ENCODE measurements at regions not wholly inside any gene's neighbourhood (a gene's known extent, or its start where the extent isn't known, plus 50 kb on each side); places are given as distances from the start of the nearest gene placed in this dataset.

GRCh38 chr7:49151146-49151545 lies 226.8 kb downstream of the CDC14C start:
- Mint-ChIP-seq H3K36me3 (no peaks in the 10 kb centered on the region), H3K9me3 (peaks cover 16% of the 10 kb centered on the region), H3K4me1 (no peaks in the 10 kb centered on the region), H3K4me3 (no peak overlapping the region), H3K27ac (no peak overlapping the region)
- DNase-seq (ENCODE audit: low spot score in 2 of 2): no peak
- ATAC-seq: no peak

- ATAC-seq (no peak), DNase-seq (ENCODE audit: low spot score in 2 of 2) (no peak)
- H3K36me3 Mint-ChIP-seq: no peaks in the 10 kb centered on the region
- no peaks in the 10 kb centered on the region for H3K4me1 Mint-ChIP-seq
- no peak overlapping the region for H3K27ac Mint-ChIP-seq
- H3K9me3 Mint-ChIP-seq: peaks cover 16% of the 10 kb centered on the region
- no peak overlapping the region for H3K4me3 Mint-ChIP-seq
Measured at GRCh38 chr7:49158321-49158720, 234.0 kb downstream of the CDC14C start.

GRCh38 chr7:49159536-49159935 lies 235.2 kb downstream of the CDC14C start:
- Mint-ChIP-seq H3K36me3 (no peaks in the 10 kb centered on the region), H3K27ac (no peak overlapping the region), H3K9me3 (peaks cover 17% of the 10 kb centered on the region), H3K4me1 (no peaks in the 10 kb centered on the region), H3K4me3 (no peak overlapping the region)
- no peak for DNase-seq (ENCODE audit: low spot score in 2 of 2)
- ATAC-seq: no peak

- no peak for ATAC-seq
- Mint-ChIP-seq H3K36me3 (no peaks in the 10 kb centered on the region), H3K9me3 (peaks cover 15% of the 10 kb centered on the region), H3K27ac (no peak overlapping the region), H3K4me1 (no peaks in the 10 kb centered on the region), H3K4me3 (no peak overlapping the region)
- DNase-seq (ENCODE audit: low spot score in 2 of 2): no peak
Measured at GRCh38 chr7:49166441-49166840, 242.1 kb downstream of the CDC14C start.

GRCh38 chr7:49172639-49173038 lies 248.3 kb downstream of the CDC14C start:
- Mint-ChIP-seq H3K27ac (no peak overlapping the region), H3K36me3 (no peaks in the 10 kb centered on the region), H3K4me1 (no peaks in the 10 kb centered on the region), H3K4me3 (no peak overlapping the region), H3K9me3 (peaks cover 12% of the 10 kb centered on the region)
- no peak for ATAC-seq
- no peak for DNase-seq (ENCODE audit: low spot score in 2 of 2)

GRCh38 chr7:49174396-49174795 lies 250.0 kb downstream of the CDC14C start:
- Mint-ChIP-seq H3K4me3 (no peak overlapping the region), H3K27ac (no peak overlapping the region), H3K9me3 (peaks cover 15% of the 10 kb centered on the region), H3K36me3 (no peaks in the 10 kb centered on the region), H3K4me1 (no peaks in the 10 kb centered on the region)
- DNase-seq (ENCODE audit: low spot score in 2 of 2) (no peak), ATAC-seq (no peak)

- no peak for DNase-seq (ENCODE audit: low spot score in 2 of 2)
- H3K4me3 Mint-ChIP-seq: no peak overlapping the region
- peaks cover 6% of the 10 kb centered on the region for H3K9me3 Mint-ChIP-seq
- no peak for ATAC-seq
- H3K27ac Mint-ChIP-seq: no peak overlapping the region
- H3K4me1 Mint-ChIP-seq: no peaks in the 10 kb centered on the region
- no peaks in the 10 kb centered on the region for H3K36me3 Mint-ChIP-seq
Measured at GRCh38 chr7:49187543-49188268, 263.4 kb downstream of the CDC14C start.

GRCh38 chr7:49228426-49229098 lies 304.2 kb downstream of the CDC14C start:
- H3K4me3 Mint-ChIP-seq: no peak overlapping the region
- ATAC-seq: no peak

GRCh38 chr7:49229246-49229645 lies 304.9 kb downstream of the CDC14C start:
- H3K27ac Mint-ChIP-seq: no peak overlapping the region
- no peaks in the 10 kb centered on the region for H3K4me1 Mint-ChIP-seq
- DNase-seq (ENCODE audit: low spot score in 2 of 2) (no peak), ATAC-seq (no peak)
- H3K9me3 Mint-ChIP-seq: peaks cover 34% of the 10 kb centered on the region
- H3K4me3 Mint-ChIP-seq: no peak overlapping the region
- H3K36me3 Mint-ChIP-seq: no peaks in the 10 kb centered on the region

More at GRCh38 chr7:49228426-49229098, 304.2 kb downstream of the CDC14C start:
- Mint-ChIP-seq H3K36me3 (no peaks in the 10 kb centered on the region), H3K4me1 (no peaks in the 10 kb centered on the region), H3K27ac (no peak overlapping the region), H3K9me3 (peaks cover 27% of the 10 kb centered on the region)
- DNase-seq (ENCODE audit: low spot score in 2 of 2): no peak

- Mint-ChIP-seq H3K9me3 (peaks cover 35% of the 10 kb centered on the region), H3K4me3 (no peak overlapping the region), H3K36me3 (no peaks in the 10 kb centered on the region), H3K4me1 (no peaks in the 10 kb centered on the region), H3K27ac (no peak overlapping the region)
- ATAC-seq: no peak
- DNase-seq (ENCODE audit: low spot score in 2 of 2): no peak
Measured at GRCh38 chr7:49243521-49243920, 319.2 kb downstream of the CDC14C start.

- Mint-ChIP-seq H3K9me3 (peaks cover 27% of the 10 kb centered on the region), H3K36me3 (no peaks in the 10 kb centered on the region), H3K4me3 (no peak overlapping the region), H3K27ac (no peak overlapping the region), H3K4me1 (no peaks in the 10 kb centered on the region)
- ATAC-seq: no peak
- no peak for DNase-seq (ENCODE audit: low spot score in 2 of 2)
Measured at GRCh38 chr7:49244543-49244942, 320.2 kb downstream of the CDC14C start.

- ATAC-seq (no peak), DNase-seq (ENCODE audit: low spot score in 2 of 2) (no peak)
- H3K9me3 Mint-ChIP-seq: peaks cover 27% of the 10 kb centered on the region
- no peak overlapping the region for H3K4me3 Mint-ChIP-seq
- no peaks in the 10 kb centered on the region for H3K36me3 Mint-ChIP-seq
- H3K4me1 Mint-ChIP-seq: no peaks in the 10 kb centered on the region
- no peak overlapping the region for H3K27ac Mint-ChIP-seq
Measured at GRCh38 chr7:49245062-49245461, 320.7 kb downstream of the CDC14C start.

- Mint-ChIP-seq H3K9me3 (peaks cover 26% of the 10 kb centered on the region), H3K4me1 (no peaks in the 10 kb centered on the region), H3K4me3 (no peak overlapping the region), H3K27ac (no peak overlapping the region), H3K36me3 (no peaks in the 10 kb centered on the region)
- DNase-seq (ENCODE audit: low spot score in 2 of 2) (no peak), ATAC-seq (no peak)
Measured at GRCh38 chr7:49247759-49248158, 323.4 kb downstream of the CDC14C start.

GRCh38 chr7:49255054-49255453 lies 330.7 kb downstream of the CDC14C start:
- peaks cover 17% of the 10 kb centered on the region for H3K9me3 Mint-ChIP-seq
- H3K36me3 Mint-ChIP-seq: no peaks in the 10 kb centered on the region
- ATAC-seq: no peak
- no peak overlapping the region for H3K4me3 Mint-ChIP-seq
- H3K4me1 Mint-ChIP-seq: no peaks in the 10 kb centered on the region
- no peak for DNase-seq (ENCODE audit: low spot score in 2 of 2)
- no peak overlapping the region for H3K27ac Mint-ChIP-seq

GRCh38 chr7:49260538-49260937 lies 336.2 kb downstream of the CDC14C start:
- Mint-ChIP-seq H3K4me3 (no peak overlapping the region), H3K27ac (no peak overlapping the region), H3K4me1 (no peaks in the 10 kb centered on the region), H3K9me3 (peaks cover 12% of the 10 kb centered on the region), H3K36me3 (no peaks in the 10 kb centered on the region)
- ATAC-seq (no peak), DNase-seq (ENCODE audit: low spot score in 2 of 2) (no peak)

GRCh38 chr7:49261928-49262327 lies 337.6 kb downstream of the CDC14C start:
- no peaks in the 10 kb centered on the region for H3K36me3 Mint-ChIP-seq
- no peak overlapping the region for H3K4me3 Mint-ChIP-seq
- no peak overlapping the region for H3K27ac Mint-ChIP-seq
- DNase-seq (ENCODE audit: low spot score in 2 of 2): no peak
- peaks cover 7% of the 10 kb centered on the region for H3K9me3 Mint-ChIP-seq
- ATAC-seq: no peak
- H3K4me1 Mint-ChIP-seq: no peaks in the 10 kb centered on the region
